HG02678 (cell line): ENCODE measurements at regions not wholly inside any gene's neighbourhood (a gene's known extent, or its start where the extent isn't known, plus 50 kb on each side); places are given as distances from the start of the nearest gene placed in this dataset.

ENCODE experiments used
- ATAC-seq: cut with Tn5 transposase; IDR thresholded peaks from one replicate; pipeline ENCODE4 v1.9.1; 2021; ENCODE audit warnings: mild to moderate bottlenecking, moderate library complexity; ENCODE audit not compliant: unreplicated experiment

DNA sequence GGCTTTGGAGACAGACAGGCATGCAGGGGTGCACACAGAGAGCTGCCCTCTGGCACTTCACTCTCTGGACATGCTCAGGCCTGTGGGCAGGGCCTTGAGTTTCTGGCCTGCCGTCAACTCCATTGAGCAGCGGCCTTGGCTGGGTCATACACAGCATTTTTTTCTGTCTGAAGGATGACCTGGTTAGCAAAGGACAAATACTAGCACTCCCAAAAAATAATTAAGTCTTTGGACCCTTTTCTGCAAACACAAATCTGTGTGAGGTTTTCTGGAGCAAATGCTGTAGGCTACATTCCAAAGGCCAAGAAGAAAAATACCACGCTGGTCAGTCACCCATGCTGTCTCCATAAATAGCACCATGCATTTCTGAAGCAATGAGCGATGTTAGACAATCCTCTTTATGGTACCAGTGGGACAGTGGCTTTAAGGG is 124.7 kb upstream of the CTAGE1 start:
- no peak for ATAC-seq

DNA sequence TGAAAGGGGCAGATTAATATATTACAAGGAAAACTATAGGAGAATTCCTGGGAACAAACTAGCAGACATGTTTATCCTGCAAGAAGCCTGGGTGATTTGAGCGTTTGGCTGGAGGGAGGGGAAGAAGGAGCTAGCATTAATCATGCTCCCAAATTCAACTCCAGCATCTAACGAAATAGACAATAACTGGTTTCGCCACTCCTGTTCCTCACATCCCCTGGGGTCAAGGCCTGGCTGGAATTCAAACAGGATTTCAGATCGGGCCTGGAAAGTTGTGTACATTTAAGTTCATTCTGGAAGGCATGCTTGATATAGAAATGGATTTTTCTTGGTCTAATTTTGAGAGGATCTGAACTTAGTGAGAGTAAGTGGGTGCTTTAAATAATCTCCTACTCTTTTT is 126.1 kb upstream of the CTAGE1 start:
- no peak for ATAC-seq

DNA sequence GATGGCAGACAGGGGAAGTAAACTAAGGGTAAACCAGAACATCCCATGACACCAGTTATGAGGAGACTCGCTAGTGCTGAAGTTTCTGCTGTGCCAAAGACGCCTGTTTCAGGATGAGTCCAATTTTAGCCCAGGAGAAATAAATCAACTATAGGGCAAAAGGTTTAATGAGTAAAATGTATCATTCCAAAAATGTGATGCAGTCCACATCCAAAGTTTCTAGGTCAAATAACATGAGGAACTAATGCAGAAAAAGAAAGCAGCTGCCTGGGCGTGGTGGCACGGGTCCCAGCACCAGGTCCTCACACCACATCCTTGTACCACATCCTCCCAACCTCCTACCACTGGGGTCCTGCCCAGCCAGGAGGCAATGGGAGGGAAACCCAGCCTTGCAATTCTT is 126.9 kb upstream of the CTAGE1 start:
- ATAC-seq = no peak

DNA sequence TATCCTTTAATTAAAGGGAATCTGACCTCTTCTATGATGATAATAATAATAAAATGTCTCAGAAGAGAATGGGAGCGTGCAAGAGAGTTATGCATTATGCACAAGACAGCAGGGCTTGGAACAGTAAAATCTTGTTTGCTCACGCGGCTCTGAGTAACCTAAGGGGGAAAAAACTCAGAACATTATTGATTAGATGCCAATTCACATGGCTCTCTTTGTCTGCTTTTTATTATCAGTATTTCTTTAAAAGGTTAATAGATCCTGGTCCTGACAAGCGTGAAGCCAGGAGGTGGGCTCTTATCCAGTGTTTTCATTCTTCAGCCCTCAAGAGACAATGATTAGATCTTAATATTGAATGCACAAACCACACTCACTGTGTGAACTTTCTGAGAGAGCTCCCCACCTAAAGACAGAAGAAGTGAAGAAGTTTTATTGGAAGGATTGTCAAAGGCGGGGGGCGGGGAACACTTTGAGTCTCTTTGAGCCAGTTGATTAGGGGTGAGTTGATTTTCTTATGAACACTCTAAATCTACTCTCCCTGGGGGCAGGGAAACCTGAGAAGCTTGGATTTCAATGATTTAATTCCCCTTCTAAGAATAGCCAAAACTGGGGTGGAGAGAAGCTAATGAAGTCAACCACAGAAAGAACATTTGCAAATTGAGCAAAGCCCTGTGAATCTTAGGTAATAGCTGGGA is 127.5 kb upstream of the CTAGE1 start:
- ATAC-seq = no peak

DNA sequence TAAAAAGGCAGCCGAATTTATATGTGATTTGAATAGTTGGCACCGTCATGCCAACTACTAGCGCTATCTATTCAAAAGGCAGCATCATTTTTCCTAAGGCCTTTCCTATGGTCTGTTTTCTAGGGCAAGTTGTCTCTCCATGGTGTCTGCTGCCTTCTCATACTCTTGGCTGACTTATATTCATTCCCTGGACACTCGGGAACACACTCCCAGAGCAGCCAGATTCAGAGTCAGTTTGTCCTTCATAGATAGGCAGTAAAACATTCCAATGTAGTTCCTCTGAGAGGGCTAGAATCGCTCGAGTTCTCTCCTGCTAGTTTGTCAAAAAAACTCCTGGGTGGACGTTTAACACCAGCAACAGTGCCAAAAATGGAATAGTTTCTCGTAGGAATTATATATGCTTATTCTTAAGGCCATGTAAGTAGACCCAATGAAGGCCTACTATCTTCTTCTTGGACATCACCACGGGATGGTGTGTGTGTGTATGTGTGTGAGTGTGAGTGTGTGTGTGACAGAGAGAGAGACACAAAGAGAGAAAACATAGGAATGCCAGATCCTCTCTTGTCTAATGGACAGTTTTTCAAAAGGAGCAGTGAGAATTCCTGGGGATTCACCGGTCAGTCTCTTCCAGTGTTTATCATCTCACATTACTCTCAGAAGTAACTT is 129.3 kb upstream of the CTAGE1 start:
- no peak for ATAC-seq

DNA sequence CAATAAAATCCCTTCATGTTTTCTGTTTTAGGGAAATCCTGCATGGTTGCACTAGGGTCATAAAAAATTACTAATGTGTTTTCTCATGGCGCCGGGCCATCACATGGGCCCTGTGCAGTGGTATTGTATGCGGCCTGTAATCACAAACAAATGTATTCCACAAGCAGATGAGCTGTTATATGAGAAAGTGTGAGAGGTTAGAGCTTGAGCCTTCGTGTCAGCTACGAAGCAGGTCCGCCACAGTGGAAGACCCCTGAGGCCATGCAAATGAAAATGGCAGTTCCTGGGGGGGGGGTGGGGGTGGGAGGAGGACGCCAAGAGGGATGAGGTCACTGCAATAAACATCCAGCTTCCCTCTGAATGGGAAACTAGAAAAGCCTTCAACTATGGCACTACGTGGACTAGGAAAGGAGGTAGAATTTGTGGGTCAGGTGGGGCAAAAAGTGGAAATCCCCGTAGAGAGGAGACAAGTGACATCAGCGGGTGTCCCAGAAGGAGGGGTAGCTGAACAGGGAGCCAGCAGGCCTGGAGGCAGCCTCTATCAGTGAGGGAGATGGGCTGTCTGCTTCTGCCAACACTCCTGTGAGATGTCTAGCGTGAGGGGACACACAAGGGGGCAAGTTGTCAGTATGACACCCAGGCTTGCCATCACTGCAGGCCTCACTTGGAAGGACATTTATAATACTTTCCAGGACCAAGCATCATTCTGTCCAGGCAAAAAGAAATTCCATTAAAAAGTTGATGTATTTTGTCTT is 130.3 kb upstream of the CTAGE1 start:
- no peak for ATAC-seq

DNA sequence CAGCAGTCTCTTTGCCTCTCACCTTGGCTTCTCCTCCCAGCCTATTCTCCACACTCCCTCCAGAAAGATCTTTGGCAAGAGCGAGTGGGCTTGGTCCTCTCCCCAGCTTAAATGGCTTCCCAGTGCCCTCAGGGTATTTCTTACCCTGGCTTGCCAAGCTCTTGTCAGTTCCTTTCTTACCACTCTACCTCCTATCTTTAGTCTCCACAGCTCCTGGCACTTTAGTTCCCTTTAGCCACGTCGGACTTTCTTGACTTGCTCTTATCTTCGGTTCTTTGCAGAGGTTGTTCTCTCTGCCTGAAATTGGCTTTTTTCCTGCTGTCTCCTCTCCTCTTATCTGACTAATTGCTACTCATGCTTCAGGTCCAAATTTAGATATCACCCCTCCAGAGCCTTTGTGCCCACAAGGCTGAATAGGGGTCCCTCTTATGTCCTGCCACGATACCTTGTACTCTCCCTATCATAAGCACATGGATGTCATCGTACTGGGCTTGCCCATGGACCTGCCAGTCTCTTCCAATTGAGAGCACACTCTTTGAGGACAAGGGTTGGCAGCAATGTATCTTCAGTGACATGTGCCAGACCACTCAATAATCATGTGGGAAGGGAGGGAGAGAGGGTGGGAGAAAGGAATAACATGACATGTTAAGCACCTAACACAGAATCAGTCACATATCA is 131.7 kb upstream of the CTAGE1 start:
- no peak for ATAC-seq

DNA sequence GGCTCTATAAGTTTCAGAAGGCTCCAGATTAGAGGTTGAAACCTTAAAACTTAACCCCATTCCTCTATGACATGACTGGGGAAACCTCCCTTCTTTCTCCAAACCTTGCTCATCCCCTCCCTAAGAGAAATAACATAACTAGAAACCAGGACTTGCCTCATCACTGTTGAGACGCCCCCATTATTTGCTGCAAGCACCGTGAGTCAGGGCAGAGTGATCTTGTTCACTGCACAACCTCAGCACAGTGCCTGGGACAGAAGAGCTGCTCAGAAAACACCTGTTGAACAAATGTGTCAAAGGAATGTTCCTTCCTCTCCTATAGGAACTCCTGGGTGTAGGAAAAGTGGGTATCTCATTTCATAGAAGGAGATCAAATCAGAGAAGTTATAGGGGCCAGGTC is 132.7 kb upstream of the CTAGE1 start:
- no peak for ATAC-seq

DNA sequence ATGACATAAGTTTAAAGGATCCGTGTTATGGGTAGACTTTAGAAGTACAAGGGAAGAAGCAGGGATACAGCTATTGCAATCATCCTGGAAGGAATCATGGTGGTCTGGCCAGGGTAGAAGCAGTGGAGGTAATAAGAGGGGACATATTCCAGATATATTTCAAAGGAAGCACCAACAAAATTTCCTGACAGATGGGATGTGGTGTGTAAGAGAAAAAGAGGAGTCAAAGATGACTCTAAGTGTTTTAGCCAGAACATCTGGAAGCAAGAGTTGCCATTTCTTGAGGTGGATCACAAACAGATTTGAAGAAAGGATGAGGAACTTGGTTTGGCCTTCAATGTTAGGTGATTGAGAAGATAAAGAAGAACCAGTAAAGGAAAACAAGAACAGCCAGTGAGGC is 133.1 kb upstream of the CTAGE1 start:
- no peak for ATAC-seq

DNA sequence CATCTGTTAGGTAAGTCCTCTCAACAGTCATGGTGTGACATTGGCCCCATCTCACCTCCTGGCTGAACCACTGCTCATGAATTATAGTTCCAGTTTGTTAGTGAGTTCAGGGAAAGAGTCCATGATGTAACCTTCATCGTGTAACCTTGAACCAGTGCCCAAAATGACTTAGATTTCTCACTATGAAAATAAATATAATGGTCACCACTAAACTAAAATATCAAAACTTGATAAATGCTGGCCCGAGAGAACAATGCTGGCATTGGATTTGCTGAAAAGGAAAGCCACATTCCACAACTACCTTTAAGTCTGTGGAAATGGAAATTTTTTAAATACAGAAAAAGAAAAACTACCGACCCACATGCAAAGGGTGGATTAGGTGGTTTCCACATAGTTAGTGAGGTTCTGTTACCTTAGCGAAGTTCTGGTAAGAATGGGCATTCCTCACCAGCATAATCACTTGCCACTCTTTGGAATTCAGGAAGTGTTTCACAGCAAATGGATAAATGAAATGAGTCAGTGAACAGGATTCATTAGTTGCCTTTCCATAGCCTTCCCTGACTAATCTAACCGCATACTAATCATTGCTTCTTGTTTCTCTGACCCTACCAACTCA is 133.9 kb upstream of the CTAGE1 start:
- ATAC-seq = no peak

DNA sequence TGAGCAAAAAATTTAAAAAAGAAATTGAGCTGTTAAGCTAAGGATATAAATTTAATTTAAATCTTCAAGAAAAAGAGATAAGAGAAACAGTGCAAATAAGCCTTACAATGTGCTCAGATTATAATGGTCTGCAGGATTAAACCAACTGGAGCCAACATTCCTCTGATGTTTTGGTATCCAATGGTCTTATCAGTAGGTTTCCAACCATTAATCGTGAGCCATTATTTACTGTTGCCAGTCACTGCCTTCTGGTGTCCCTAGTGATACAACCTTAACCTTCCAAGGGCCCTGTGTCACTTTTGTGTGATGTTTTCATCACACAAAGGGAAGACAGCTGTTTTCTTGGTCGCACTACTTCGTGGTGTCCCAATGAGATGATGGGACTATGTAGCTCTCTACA is 134.5 kb upstream of the CTAGE1 start:
- ATAC-seq = no peak

DNA sequence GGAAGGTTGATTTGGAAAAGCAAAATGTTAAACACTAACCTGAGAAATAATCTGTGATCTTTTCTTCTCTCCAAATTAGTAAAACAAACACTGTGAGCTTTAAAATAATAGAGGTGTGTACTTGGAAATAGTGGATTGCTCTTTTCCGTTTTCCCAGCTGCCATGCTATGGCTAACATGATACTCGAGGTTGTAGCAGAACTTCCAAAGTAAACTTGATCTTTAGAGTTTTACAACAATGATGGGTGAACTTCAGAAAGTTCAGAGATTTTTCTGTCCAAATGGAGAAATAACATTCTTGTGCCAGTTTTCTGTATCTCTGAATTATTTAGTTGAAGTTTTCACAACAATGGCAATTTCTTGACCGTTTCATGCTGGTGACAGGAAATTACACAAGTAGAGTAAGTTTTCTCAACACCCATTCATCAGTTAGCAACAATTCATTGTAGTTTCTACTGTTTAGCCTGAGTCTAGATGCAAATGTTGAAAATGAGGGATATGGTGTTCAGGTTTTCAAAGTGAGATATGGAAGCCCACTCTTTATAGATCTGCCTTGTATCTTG is 135.3 kb upstream of the CTAGE1 start:
- no peak for ATAC-seq

DNA sequence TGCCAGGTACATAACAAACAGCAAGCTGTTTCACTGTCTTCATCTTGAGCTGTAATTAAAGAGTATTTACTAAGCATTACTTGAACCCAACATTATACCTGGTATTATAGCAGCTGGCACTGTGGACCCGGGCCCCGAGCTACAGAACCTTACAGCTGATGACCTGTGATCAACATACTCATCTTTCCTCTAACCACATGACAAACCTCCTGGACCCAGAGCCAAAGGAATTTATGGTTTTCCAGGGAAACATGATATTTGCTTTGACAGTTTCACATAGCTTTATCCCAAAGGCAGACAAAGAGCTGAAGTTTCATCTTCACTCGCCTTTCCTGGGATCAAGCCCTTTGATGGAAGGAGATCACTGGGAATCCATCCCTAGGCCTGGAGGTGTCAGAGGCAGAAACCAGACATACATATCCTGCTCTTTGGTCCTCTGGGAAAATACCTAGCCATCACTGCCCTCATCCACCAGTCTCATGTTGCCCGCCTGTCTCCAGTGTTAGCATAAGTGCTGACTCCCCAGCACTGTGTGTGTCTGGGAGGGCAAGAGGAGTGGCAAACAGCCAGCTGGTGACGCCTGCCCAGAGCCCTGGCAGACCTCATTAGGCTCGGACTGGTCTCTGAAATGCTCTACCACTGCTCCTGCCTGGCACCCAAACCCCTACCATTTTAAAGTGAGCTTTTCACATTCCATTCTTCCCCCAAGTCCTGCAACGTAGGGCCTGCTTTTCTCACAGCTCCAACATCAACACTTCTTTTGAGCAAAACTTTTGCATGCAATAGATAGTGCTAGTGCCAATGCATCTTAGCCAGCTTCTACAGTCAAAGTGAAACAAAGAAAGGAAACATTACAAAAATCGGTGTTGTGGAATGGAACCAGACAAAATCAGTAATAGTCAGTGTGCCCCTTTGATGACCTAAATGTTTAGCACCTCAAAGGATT is 138.8 kb upstream of the CTAGE1 start:
- ATAC-seq = no peak

DNA sequence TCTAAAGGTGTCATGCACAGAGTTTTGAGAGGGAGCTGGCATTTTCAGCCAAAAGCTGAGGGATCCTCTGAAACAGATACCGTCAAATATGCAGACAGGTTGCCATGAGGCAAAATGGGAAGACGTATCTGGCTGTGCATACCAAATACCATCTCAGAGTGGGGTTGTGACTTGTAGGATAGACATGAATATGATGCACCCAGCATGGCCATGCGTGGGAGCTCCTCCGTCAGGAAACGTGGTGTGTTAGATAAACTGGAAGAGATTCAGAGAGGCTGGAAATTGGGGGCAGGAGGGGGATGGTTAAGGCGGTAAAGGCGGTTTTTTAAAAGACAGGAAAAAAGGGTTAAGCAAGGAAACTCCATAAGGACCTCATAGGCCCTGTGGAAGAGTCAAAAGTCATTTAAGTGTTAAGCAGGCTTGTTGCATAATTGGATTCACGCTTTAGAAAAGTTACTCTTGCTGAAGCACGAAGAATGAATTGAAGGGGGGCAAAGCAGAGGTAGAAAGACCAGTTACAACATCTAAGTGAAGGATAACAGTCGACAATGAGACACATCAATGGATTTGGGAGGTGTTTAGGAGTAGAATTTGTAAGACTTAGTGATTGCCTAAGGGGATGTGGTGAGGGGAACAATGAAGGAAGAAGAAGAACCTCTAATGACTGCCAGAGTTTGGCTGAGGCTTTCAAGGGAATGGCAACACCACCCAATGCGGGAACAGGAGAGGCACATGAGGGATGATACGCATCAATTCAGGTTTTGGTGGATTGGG is 139.6 kb upstream of the CTAGE1 start:
- ATAC-seq = no peak

DNA sequence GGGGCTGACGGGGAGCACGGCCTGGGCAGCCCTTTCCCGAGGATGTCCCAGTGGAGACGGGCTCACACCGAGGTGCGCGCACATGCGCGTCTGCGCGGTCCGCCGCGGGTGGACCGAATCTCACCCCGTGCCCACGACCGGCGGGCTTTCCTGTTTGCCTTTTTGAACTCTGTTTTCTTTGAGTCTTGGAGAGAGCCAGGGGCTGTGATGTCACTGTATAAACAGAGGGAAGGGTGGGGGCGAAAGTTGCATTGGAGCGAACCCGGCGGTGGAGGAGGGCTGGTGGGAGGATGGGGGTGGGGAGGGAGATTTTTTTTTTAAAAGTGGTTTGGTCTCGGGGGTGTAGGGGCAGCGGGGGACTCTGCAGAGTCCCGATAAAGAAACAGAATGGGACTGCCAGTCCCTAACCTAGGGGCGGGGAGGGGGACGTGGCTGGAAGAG is 141.2 kb upstream of the CTAGE1 start:
- ATAC-seq = no peak

DNA sequence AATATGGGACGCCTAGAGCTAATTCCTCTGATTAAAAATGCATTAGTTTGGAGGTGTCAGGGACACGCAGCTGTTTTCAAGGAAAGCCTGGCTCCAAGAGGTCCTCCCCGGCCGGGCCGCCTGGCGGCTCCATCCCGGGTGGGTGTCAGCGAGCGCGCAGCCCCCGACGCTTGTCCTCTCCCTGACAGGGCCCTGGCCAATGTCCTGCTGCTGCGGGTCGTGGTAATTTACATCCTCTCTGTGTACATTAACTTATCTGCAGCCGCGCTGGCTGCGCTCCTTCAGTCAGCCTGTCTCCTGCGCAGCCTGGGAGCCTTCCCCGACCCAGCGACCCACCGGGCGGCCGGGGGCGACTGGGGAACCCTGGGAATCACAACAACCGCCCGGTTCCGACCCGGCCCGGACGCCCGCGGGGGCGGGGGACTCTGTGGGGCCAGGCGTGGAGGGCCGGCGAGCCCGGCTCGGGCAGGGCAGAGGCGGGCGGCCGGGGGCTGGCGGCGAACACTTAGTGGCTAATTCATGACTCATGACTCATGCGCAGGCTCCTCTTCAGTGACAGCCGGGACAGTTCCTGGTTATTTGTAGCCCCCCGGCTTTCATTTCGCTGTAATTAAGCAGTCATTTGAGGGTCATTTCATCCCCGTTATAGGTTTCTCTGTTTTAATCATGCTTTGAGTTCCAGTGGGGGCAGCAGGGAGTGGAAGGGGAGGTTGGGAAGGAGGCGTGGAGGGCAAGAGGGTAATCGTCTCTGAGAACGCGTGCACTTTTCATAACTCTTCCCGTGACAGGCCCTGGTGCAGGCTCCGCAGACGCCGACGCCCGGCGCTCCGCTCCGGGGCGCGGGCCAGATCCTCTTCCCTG is 141.9 kb upstream of the CTAGE1 start:
- ATAC-seq = no peak

DNA sequence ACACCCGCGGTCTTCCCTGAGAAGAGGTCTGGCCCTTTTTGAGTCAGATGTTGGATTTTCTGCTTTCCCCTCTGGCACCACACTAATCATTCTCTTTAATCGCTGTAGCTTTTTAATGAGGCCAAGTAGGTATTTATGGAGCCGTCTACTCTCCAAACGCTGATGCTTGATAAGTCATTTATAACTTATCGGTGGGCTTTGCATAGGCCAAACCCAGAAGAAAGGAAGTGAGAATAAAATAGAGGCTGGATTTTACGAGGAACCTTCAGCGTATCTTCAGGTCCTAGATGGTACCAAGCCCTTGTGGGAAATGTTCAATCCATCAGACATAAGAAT is 142.5 kb upstream of the CTAGE1 start:
- no peak for ATAC-seq

DNA sequence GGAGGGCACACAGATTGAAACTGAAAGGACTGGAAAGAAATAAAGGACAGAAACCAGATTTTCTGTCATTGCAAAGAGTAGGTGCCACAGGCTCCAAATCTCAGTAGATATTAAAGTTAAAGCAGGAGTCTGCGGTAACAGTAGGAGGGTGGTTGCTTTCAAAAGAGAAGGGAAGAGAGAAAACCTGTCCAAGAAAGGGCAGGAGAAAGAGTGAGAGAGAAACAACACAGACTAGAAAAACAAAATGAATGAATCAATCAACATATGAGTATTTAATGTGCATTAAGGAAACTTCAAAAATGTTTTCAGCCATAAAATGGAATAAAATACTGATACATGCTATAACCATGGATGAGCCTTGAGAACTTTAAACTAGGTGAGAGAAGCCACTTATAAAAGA is 143.1 kb upstream of the CTAGE1 start:
- ATAC-seq = no peak
